PC-9 (cell line): ENCODE measurements at regions not wholly inside any gene's neighbourhood (a gene's known extent, or its start where the extent isn't known, plus 50 kb on each side); places are given as distances from the start of the nearest gene placed in this dataset.

Source experiments
- BruUV-seq: library from RNA; stranded (reverse); fragments of 400-500 nt; replicated peaks from 2 replicates; lab custom pipeline; 2021; lab: Mats Ljungman, UMichigan
- CTCF ChIA-PET: fragments of 300-600 bp; sonication (Branson Sonifier 250); formaldehyde crosslinking; loops from one replicate; lab custom pipeline; 2022; ENCODE audit warnings: antibody characterized with exemption; lab: Charles Lee
- POLR2A ChIA-PET: fragments of 300-600 bp; sonication (Branson Sonifier 250); formaldehyde crosslinking; loops from one replicate; lab custom pipeline; 2022; ENCODE audit warnings: antibody characterized with exemption; ENCODE audit not compliant: unreplicated experiment; lab: Charles Lee
- DNase-seq, 2 experiments: peaks; one replicate each; pipeline versions ENCODE4 v3.0.0 to v3.0.0-alpha.2; 2015 to 2022; ENCODE audit warnings: mixed read lengths in 1 of 2
- H2AFZ ChIP-seq: fragments of 200-600 bp; sonication (generic); 2 replicates; pipeline ENCODE4 v1.8.1; 2017; ENCODE audit warnings: antibody characterized with exemption
- H3F3A ChIP-seq: fragments of 200-600 bp; sonication (generic); 2 replicates; pipeline ENCODE4 v1.8.1; 2017; ENCODE audit warnings: antibody characterized with exemption, mild to moderate bottlenecking, low read depth; ENCODE audit not compliant: insufficient read depth
- H3K27ac ChIP-seq: fragments of 200-600 bp; sonication (generic); 2 replicates; pipeline ENCODE4 v1.6.1; 2016; ENCODE audit warnings: mixed run types
- H3K27me3 ChIP-seq: fragments of 200-600 bp; sonication (generic); 2 replicates; pipeline ENCODE4 v1.6.1; 2016; ENCODE audit warnings: low read depth, mixed run types; ENCODE audit not compliant: insufficient read depth
- H3K36me3 ChIP-seq: fragments of 200-600 bp; sonication (generic); 2 replicates; pipeline ENCODE4 v1.6.1; 2016; ENCODE audit warnings: low read depth, mixed run types
- H3K4me1 ChIP-seq: fragments of 200-600 bp; sonication (generic); replicated peaks from 2 replicates; pipeline ENCODE4 v1.6.1; 2016; ENCODE audit warnings: mixed run types; ENCODE audit not compliant: insufficient read depth
- H3K4me2 ChIP-seq: fragments of 200-600 bp; sonication (generic); 2 replicates; pipeline ENCODE4 v1.6.1; 2017; ENCODE audit warnings: mixed run types
- H3K4me3 ChIP-seq: fragments of 200-600 bp; sonication (generic); 2 replicates; pipeline ENCODE4 v1.6.1; 2016; ENCODE audit warnings: mixed run types
- H3K79me2 ChIP-seq: fragments of 200-600 bp; sonication (generic); 2 replicates; pipeline ENCODE4 v1.6.1; 2017; ENCODE audit warnings: low read depth, mixed run types
- H3K9me2 ChIP-seq: fragments of 200-600 bp; sonication (generic); 2 replicates; pipeline ENCODE4 v1.8.1; 2017; ENCODE audit warnings: mild to moderate bottlenecking; ENCODE audit not compliant: insufficient read depth
- H3K9me3 ChIP-seq: fragments of 200-600 bp; sonication (generic); 2 replicates; pipeline ENCODE4 v1.8.1; 2016; ENCODE audit warnings: low read depth; ENCODE audit not compliant: insufficient read depth
- H4K20me1 ChIP-seq: fragments of 200-600 bp; sonication (generic); 2 replicates; pipeline ENCODE4 v1.8.1; 2017; ENCODE audit not compliant: insufficient read depth
- CTCF ChIP-seq: fragments of 200-600 bp; sonication (generic); conservative IDR thresholded peaks from 2 replicates; pipeline ENCODE4 v1.6.1; 2017; ENCODE audit warnings: mixed run types, antibody characterized with exemption, mild to moderate bottlenecking, moderate library complexity
- EZH2 ChIP-seq: fragments of 200-600 bp; sonication (generic); IDR thresholded peaks from 2 replicates; pipeline ENCODE4 v1.8.0; 2017; ENCODE audit warnings: antibody characterized with exemption, low read depth
- intact Hi-C: fragments of 100-400 bp; cut with micrococcal nuclease; formaldehyde crosslinking; loops from one replicate; pipeline ENCODE4 v1.10.0; 2022; ENCODE audit not compliant: unreplicated experiment

GRCh38 chr5:113735751-113736150, 222.3 kb downstream of the YTHDC2 start:
- H3K4me3 ChIP-seq = no peak overlapping the region
- TF ChIP-seq CTCF = no peak
- TF ChIP-seq EZH2 = no peak
- H3K9me2 ChIP-seq = no peaks in the 10 kb centered on the region
- no peaks in the 10 kb centered on the region for H3K27me3 ChIP-seq
- no peaks in the 10 kb centered on the region for H3K79me2 ChIP-seq
- H3K9me3 ChIP-seq = no peaks in the 10 kb centered on the region
- intact Hi-C loops = no loop called here
- H4K20me1 ChIP-seq = no peaks in the 10 kb centered on the region
- no peak overlapping the region for H2AFZ ChIP-seq
- no peak overlapping the region for H3K4me2 ChIP-seq
- ChIA-PET POLR2A (no interaction called here), CTCF (no interaction called here)
- no peak for DNase-seq
- H3K36me3 ChIP-seq = no peaks in the 10 kb centered on the region
- H3K4me1 ChIP-seq = no peaks in the 10 kb centered on the region
- no peak overlapping the region for H3K27ac ChIP-seq
- H3F3A ChIP-seq = no peaks in the 10 kb centered on the region
- no TSS peak for BruUV-seq

- TF ChIP-seq EZH2 (no peak), CTCF (no peak)
Measured at GRCh38 chr5:113742176-113742575, 228.7 kb downstream of the YTHDC2 start.

GRCh38 chr5:113742639-113743038, 229.1 kb downstream of the YTHDC2 start:
- no peak for TF ChIP-seq CTCF
- no peak for TF ChIP-seq EZH2

More at GRCh38 chr5:113742176-113742575, 228.7 kb downstream of the YTHDC2 start:
- Histone ChIP-seq H3K9me3 (no peaks in the 10 kb centered on the region), H3K27me3 (no peaks in the 10 kb centered on the region), H2AFZ (no peak overlapping the region), H3K9me2 (no peaks in the 10 kb centered on the region), H3K27ac (no peak overlapping the region), H3K79me2 (no peaks in the 10 kb centered on the region), H3K4me1 (no peaks in the 10 kb centered on the region), H3K4me2 (no peak overlapping the region), H3K36me3 (no peaks in the 10 kb centered on the region), H3K4me3 (no peak overlapping the region), H3F3A (no peaks in the 10 kb centered on the region), H4K20me1 (no peaks in the 10 kb centered on the region)
- no TSS peak for BruUV-seq
- DNase-seq = no peak
- intact Hi-C loops = no loop called here
- CTCF ChIA-PET = no interaction called here
- POLR2A ChIA-PET = no interaction called here

More at GRCh38 chr5:113742639-113743038, 229.1 kb downstream of the YTHDC2 start:
- H3F3A ChIP-seq = no peaks in the 10 kb centered on the region
- BruUV-seq = no TSS peak
- no peak overlapping the region for H3K27ac ChIP-seq
- DNase-seq = no peak
- intact Hi-C loops = no loop called here
- H3K9me2 ChIP-seq = no peaks in the 10 kb centered on the region
- no peak overlapping the region for H3K4me3 ChIP-seq
- no peak overlapping the region for H3K4me2 ChIP-seq
- H3K27me3 ChIP-seq = no peaks in the 10 kb centered on the region
- ChIA-PET POLR2A (no interaction called here), CTCF (no interaction called here)
- no peaks in the 10 kb centered on the region for H4K20me1 ChIP-seq
- no peak overlapping the region for H2AFZ ChIP-seq
- H3K79me2 ChIP-seq = no peaks in the 10 kb centered on the region
- no peaks in the 10 kb centered on the region for H3K4me1 ChIP-seq
- no peaks in the 10 kb centered on the region for H3K36me3 ChIP-seq
- no peaks in the 10 kb centered on the region for H3K9me3 ChIP-seq
